ENCODE measurements at regions not wholly inside any gene's neighbourhood (a gene's known extent, or its start where the extent isn't known, plus 50 kb on each side); places are given as distances from the start of the nearest gene placed in this dataset.

DNA sequence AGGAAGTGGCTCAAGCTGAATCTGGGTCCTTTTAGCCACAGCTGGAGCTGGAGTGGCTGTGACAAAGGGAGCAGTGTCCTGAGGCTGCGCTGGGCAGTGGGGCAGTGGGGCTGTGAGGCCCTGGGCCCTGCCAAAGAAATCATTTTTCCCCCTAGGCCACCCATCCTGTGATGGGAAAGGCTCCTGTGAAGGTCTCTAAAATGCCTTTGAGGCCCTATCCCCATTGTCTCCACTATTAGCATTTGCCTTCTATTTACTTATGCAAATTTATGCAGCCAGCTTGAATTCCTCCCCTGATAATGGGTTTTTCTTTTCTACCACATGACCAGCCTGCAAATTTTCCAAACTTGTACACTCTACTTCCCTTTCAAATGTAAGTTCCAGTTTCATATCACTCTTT is 539.2 kb downstream of the MEI4 start:
- TF ChIP-seq, protein P1, sequence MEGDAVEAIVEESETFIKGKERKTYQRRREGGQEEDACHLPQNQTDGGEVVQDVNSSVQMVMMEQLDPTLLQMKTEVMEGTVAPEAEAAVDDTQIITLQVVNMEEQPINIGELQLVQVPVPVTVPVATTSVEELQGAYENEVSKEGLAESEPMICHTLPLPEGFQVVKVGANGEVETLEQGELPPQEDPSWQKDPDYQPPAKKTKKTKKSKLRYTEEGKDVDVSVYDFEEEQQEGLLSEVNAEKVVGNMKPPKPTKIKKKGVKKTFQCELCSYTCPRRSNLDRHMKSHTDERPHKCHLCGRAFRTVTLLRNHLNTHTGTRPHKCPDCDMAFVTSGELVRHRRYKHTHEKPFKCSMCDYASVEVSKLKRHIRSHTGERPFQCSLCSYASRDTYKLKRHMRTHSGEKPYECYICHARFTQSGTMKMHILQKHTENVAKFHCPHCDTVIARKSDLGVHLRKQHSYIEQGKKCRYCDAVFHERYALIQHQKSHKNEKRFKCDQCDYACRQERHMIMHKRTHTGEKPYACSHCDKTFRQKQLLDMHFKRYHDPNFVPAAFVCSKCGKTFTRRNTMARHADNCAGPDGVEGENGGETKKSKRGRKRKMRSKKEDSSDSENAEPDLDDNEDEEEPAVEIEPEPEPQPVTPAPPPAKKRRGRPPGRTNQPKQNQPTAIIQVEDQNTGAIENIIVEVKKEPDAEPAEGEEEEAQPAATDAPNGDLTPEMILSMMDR (IDR thresholded peaks at IDR 0.05; ENCODE audit: low read depth, low read length) = no peak
- TF ChIP-seq EZH2phosphoT487 (IDR thresholded peaks at IDR 0.05; ENCODE audit: low read depth) = no peak
